Neural cell (in vitro differentiated cells): ENCODE measurements at regions not wholly inside any gene's neighbourhood (a gene's known extent, or its start where the extent isn't known, plus 50 kb on each side); places are given as distances from the start of the nearest gene placed in this dataset.

Source experiments
- CTCF ChIP-seq: fragments of 450-650 bp; IDR thresholded peaks from 2 replicates; pipeline ENCODE4 v1.5.1; 2014; ENCODE audit warnings: antibody characterized with exemption, mild to moderate bottlenecking, moderate library complexity; ENCODE audit not compliant: poor library complexity, severe bottlenecking
- EP300 ChIP-seq: fragments of 450-650 bp; conservative IDR thresholded peaks from 2 replicates; pipeline ENCODE4 v1.6.1; 2014; ENCODE audit warnings: antibody characterized with exemption, mild to moderate bottlenecking, moderate library complexity; ENCODE audit not compliant: poor library complexity, severe bottlenecking
- EZH2 ChIP-seq: fragments of 200-600, 300-800 bp; shearing (Covaris generic), sonication (generic); IDR thresholded peaks from 2 replicates; pipeline ENCODE4 v1.6.1; 2014; ENCODE audit warnings: antibody characterized with exemption, low read length, borderline replicate concordance, mild to moderate bottlenecking; ENCODE audit not compliant: insufficient read depth, poor library complexity, severe bottlenecking
- MXI1 ChIP-seq: fragments of 450-650 bp; conservative IDR thresholded peaks from 2 replicates; pipeline ENCODE4 v1.6.1; 2014; ENCODE audit warnings: antibody characterized with exemption, mild to moderate bottlenecking; ENCODE audit not compliant: poor library complexity, severe bottlenecking
- POLR2AphosphoS5 ChIP-seq: IDR thresholded peaks from 2 replicates; pipeline ENCODE4 v1.6.1; 2012
- RAD21 ChIP-seq: fragments of 450-650 bp; conservative IDR thresholded peaks from 2 replicates; pipeline ENCODE4 v1.6.1; 2014; ENCODE audit warnings: antibody characterized with exemption, mild to moderate bottlenecking, moderate library complexity
- SMC3 ChIP-seq: fragments of 450-650 bp; conservative IDR thresholded peaks from 2 replicates; pipeline ENCODE4 v1.6.1; 2014; ENCODE audit warnings: antibody characterized with exemption, mild to moderate bottlenecking, moderate library complexity; ENCODE audit not compliant: poor library complexity
- TAF1 ChIP-seq: IDR thresholded peaks from 2 replicates; pipeline ENCODE4 v1.6.1; 2012; ENCODE audit warnings: low read depth

- TF ChIP-seq MXI1 (no peak), CTCF (no peak), RAD21 (no peak), POLR2AphosphoS5 (no peak), TAF1 (no peak), EZH2 (no peak), EP300 (no peak), SMC3 (no peak)
Measured at GRCh38 chr5:12488161-12488560, 583.9 kb upstream of the CTNND2 start.
